Endothelial cell (in vitro differentiated cells): ENCODE measurements at regions not wholly inside any gene's neighbourhood (a gene's known extent, or its start where the extent isn't known, plus 50 kb on each side); places are given as distances from the start of the nearest gene placed in this dataset.
A peak's percentile ranks its signal among the peaks of the same experiment; 100 is the strongest.

Experiments
- DNase-seq: peaks from one replicate; pipeline ENCODE4 v3.0.0; 2021; ENCODE audit warnings: low spot score
- H3K27ac Mint-ChIP-seq: one replicate; pipeline ENCODE4 v1.8.0; 2021; ENCODE audit warnings: mixed read lengths, inconsistent platforms; ENCODE audit not compliant: unreplicated experiment
- H3K27me3 Mint-ChIP-seq: one replicate; pipeline ENCODE4 v1.8.0; 2021; ENCODE audit warnings: mild to moderate bottlenecking, moderate library complexity, mixed read lengths, inconsistent platforms; ENCODE audit not compliant: unreplicated experiment
- H3K36me3 Mint-ChIP-seq: one replicate; pipeline ENCODE4 v1.8.0; 2021; ENCODE audit warnings: mild to moderate bottlenecking, low read depth, mixed read lengths, inconsistent platforms; ENCODE audit not compliant: unreplicated experiment
- H3K4me1 Mint-ChIP-seq: one replicate; pipeline ENCODE4 v1.8.0; 2021; ENCODE audit warnings: mild to moderate bottlenecking, mixed read lengths, inconsistent platforms; ENCODE audit not compliant: unreplicated experiment
- H3K4me3 Mint-ChIP-seq: one replicate; pipeline ENCODE4 v1.8.0; 2021; ENCODE audit warnings: mild to moderate bottlenecking, mixed read lengths, inconsistent platforms; ENCODE audit not compliant: unreplicated experiment
- H3K9me3 Mint-ChIP-seq: one replicate; pipeline ENCODE4 v1.8.0; 2021; ENCODE audit warnings: mixed read lengths, inconsistent platforms; ENCODE audit not compliant: unreplicated experiment
- TF ChIP-seq, protein P1 (sequence below): fragments of 200-600 bp; sonication (generic); IDR thresholded peaks from one replicate; pipeline ENCODE4 v1.5.0; 2021; ENCODE audit warnings: antibody characterized with exemption; ENCODE audit not compliant: unreplicated experiment

GRCh38 chr1:62962014-62962812, 178.3 kb downstream of the ATG4C start:
- Mint-ChIP-seq H3K4me3 (no peak overlapping the region), H3K4me1 (no peaks in the 10 kb centered on the region), H3K27me3 (peaks cover 3% of the 10 kb centered on the region), H3K36me3 (no peaks in the 10 kb centered on the region), H3K9me3 (no peaks in the 10 kb centered on the region), H3K27ac (no peak overlapping the region)
- no peak for DNase-seq
- TF ChIP-seq, protein P1, sequence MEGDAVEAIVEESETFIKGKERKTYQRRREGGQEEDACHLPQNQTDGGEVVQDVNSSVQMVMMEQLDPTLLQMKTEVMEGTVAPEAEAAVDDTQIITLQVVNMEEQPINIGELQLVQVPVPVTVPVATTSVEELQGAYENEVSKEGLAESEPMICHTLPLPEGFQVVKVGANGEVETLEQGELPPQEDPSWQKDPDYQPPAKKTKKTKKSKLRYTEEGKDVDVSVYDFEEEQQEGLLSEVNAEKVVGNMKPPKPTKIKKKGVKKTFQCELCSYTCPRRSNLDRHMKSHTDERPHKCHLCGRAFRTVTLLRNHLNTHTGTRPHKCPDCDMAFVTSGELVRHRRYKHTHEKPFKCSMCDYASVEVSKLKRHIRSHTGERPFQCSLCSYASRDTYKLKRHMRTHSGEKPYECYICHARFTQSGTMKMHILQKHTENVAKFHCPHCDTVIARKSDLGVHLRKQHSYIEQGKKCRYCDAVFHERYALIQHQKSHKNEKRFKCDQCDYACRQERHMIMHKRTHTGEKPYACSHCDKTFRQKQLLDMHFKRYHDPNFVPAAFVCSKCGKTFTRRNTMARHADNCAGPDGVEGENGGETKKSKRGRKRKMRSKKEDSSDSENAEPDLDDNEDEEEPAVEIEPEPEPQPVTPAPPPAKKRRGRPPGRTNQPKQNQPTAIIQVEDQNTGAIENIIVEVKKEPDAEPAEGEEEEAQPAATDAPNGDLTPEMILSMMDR = no peak

GRCh38 chr1:62962901-62963776, 179.2 kb downstream of the ATG4C start:
- no peaks in the 10 kb centered on the region for H3K4me1 Mint-ChIP-seq
- DNase-seq = peak; percentile 64
- no peaks in the 10 kb centered on the region for H3K36me3 Mint-ChIP-seq
- TF ChIP-seq, protein P1 = peak; percentile 67
- no peak overlapping the region for H3K4me3 Mint-ChIP-seq
- no peaks in the 10 kb centered on the region for H3K9me3 Mint-ChIP-seq
- no peak overlapping the region for H3K27ac Mint-ChIP-seq
- H3K27me3 Mint-ChIP-seq = peaks cover 7% of the 10 kb centered on the region

GRCh38 chr1:62964141-62964540, 180.2 kb downstream of the ATG4C start:
- no peak overlapping the region for H3K27ac Mint-ChIP-seq

GRCh38 chr1:62967031-62967430, 183.1 kb downstream of the ATG4C start:
- no peaks in the 10 kb centered on the region for H3K4me1 Mint-ChIP-seq

More at GRCh38 chr1:62964141-62964540, 180.2 kb downstream of the ATG4C start:
- DNase-seq = no peak
- Mint-ChIP-seq H3K9me3 (no peaks in the 10 kb centered on the region), H3K4me3 (no peak overlapping the region), H3K36me3 (no peaks in the 10 kb centered on the region), H3K4me1 (no peaks in the 10 kb centered on the region), H3K27me3 (peaks cover 8% of the 10 kb centered on the region)
- TF ChIP-seq, protein P1 = no peak

More at GRCh38 chr1:62967031-62967430, 183.1 kb downstream of the ATG4C start:
- DNase-seq = no peak
- Mint-ChIP-seq H3K4me3 (no peak overlapping the region), H3K27me3 (peaks cover 8% of the 10 kb centered on the region), H3K9me3 (no peaks in the 10 kb centered on the region), H3K27ac (no peak overlapping the region), H3K36me3 (no peaks in the 10 kb centered on the region)
- TF ChIP-seq, protein P1 = no peak
